ENCODE measurements at regions not wholly inside any gene's neighbourhood (a gene's known extent, or its start where the extent isn't known, plus 50 kb on each side); places are given as distances from the start of the nearest gene placed in this dataset.

DNA sequence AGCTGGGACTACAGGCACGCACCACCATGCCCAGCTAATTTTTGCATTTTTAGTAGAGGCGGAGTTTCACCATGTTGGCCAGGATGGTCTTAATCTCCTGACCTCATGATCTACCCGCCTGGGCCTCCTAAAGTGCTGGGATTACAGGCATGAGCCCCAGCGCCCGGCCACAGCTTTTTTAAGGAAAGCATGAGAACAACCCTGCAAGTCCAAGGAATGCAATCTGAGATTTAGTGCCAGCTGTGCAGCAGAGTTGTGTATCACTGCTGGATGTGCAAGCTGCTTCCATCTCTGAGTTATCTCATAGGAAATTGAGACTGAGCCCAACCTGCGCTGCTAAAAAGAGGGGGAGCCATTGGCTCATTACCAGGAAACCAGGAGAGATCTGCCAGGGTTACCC is 399.9 kb upstream of the CYRIA start:
- no peaks in the 10 kb centered on the region for H3K4me1 ChIP-seq (ENCODE audit: insufficient read depth, low read length)
- H3K36me3 ChIP-seq (ENCODE audit: insufficient read depth, low read length) = no peaks in the 10 kb centered on the region
- POLR2A ChIA-PET = no interaction called here
- H3K4me3 Mint-ChIP-seq = no peak overlapping the region
- H3K27ac Mint-ChIP-seq = no peak overlapping the region
- TF ChIP-seq, protein P1, sequence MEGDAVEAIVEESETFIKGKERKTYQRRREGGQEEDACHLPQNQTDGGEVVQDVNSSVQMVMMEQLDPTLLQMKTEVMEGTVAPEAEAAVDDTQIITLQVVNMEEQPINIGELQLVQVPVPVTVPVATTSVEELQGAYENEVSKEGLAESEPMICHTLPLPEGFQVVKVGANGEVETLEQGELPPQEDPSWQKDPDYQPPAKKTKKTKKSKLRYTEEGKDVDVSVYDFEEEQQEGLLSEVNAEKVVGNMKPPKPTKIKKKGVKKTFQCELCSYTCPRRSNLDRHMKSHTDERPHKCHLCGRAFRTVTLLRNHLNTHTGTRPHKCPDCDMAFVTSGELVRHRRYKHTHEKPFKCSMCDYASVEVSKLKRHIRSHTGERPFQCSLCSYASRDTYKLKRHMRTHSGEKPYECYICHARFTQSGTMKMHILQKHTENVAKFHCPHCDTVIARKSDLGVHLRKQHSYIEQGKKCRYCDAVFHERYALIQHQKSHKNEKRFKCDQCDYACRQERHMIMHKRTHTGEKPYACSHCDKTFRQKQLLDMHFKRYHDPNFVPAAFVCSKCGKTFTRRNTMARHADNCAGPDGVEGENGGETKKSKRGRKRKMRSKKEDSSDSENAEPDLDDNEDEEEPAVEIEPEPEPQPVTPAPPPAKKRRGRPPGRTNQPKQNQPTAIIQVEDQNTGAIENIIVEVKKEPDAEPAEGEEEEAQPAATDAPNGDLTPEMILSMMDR (IDR thresholded peaks at IDR 0.05) = no peak
- CTCF ChIA-PET = no interaction called here
- no peak overlapping the region for H3K27ac ChIP-seq (ENCODE audit: low read depth in 1 of 2, low read length in 2 of 2)
- no peaks in the 10 kb centered on the region for H3K4me1 Mint-ChIP-seq (ENCODE audit: low read depth)
- no peaks in the 10 kb centered on the region for H3K27me3 ChIP-seq (ENCODE audit: control insufficient read depth in 1 of 2, insufficient read depth in 2 of 2, low read length in 2 of 2)
- no peak overlapping the region for H3K4me3 ChIP-seq (ENCODE audit: low read length)
- H3K9me3 Mint-ChIP-seq = peaks cover 4% of the 10 kb centered on the region
- DNase-seq = no peak
- H3K9me3 ChIP-seq (ENCODE audit: control insufficient read depth in 1 of 2, insufficient read depth in 1 of 2, low read length in 2 of 2) = peaks cover 0 to 5% of the 10 kb centered on the region in 2 experiments
- H3K27me3 Mint-ChIP-seq = no peaks in the 10 kb centered on the region
- H3K36me3 Mint-ChIP-seq (ENCODE audit: low read depth) = no peaks in the 10 kb centered on the region
- no peak for ATAC-seq (ENCODE audit: poor library complexity)
- intact Hi-C loops (cut with DNase I, micrococcal nuclease) = no loop called here

DNA sequence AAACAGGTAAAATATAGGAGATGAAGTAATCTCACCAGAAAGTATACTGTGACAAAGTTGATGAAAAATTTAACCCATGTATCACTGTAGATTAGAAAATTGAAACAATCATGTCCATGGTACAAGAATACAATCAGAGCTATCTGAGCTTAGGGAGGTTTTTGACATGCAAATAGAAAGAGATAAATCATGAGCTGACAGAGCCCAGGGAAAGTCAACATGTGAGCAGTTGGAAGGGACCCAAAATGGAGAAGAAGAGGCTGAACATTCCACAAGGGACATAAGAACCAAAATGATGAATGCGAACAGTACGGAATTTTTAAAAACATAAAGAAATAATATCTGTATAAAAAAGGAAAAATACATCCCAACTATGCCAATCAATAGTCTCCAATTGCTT is 395.4 kb upstream of the CYRIA start:
- H3K9me3 ChIP-seq (ENCODE audit: control insufficient read depth in 1 of 2, insufficient read depth in 1 of 2, low read length in 2 of 2) = peaks cover 0 to 5% of the 10 kb centered on the region in 2 experiments
- no peaks in the 10 kb centered on the region for H3K9me3 Mint-ChIP-seq
- no peaks in the 10 kb centered on the region for H3K27me3 ChIP-seq (ENCODE audit: control insufficient read depth in 1 of 2, insufficient read depth in 2 of 2, low read length in 2 of 2)
- intact Hi-C loops (cut with DNase I, micrococcal nuclease) = no loop called here
- no peaks in the 10 kb centered on the region for H3K27me3 Mint-ChIP-seq
- TF ChIP-seq, protein P1 (IDR thresholded peaks at IDR 0.05) = no peak
- H3K27ac ChIP-seq (ENCODE audit: low read depth in 1 of 2, low read length in 2 of 2) = no peak overlapping the region
- POLR2A ChIA-PET = no interaction called here
- no peaks in the 10 kb centered on the region for H3K4me1 Mint-ChIP-seq (ENCODE audit: low read depth)
- no peak overlapping the region for H3K4me3 Mint-ChIP-seq
- no peak for ATAC-seq (ENCODE audit: poor library complexity)
- no peak overlapping the region for H3K4me3 ChIP-seq (ENCODE audit: low read length)
- CTCF ChIA-PET = no interaction called here
- H3K27ac Mint-ChIP-seq = no peak overlapping the region
- DNase-seq = no peak
- no peaks in the 10 kb centered on the region for H3K36me3 Mint-ChIP-seq (ENCODE audit: low read depth)
- H3K4me1 ChIP-seq (ENCODE audit: insufficient read depth, low read length) = no peaks in the 10 kb centered on the region
- H3K36me3 ChIP-seq (ENCODE audit: insufficient read depth, low read length) = no peaks in the 10 kb centered on the region

DNA sequence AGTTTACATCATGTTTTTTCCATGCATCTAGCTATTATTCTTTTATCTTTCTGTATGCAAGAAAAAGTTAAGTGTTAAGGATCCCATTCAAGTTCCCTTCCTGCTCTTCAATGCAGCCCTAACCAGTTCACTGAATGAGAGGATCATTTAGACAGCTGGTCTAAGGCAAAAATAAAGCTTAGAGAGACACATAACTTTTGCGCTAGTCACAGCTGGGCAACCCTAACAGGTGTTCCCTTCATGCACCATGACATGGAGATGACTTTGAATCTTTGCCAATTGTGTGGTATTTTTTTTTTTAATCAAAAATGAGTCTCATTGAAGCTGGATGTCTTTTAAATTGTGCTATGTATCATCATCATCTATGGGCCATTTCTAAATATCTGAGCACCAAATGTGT is 393.8 kb upstream of the CYRIA start:
- intact Hi-C loops (cut with DNase I, micrococcal nuclease) = no loop called here
- Mint-ChIP-seq H3K9me3 (no peaks in the 10 kb centered on the region), H3K4me3 (no peak overlapping the region), H3K27me3 (no peaks in the 10 kb centered on the region), H3K36me3 (ENCODE audit: low read depth) (no peaks in the 10 kb centered on the region), H3K4me1 (ENCODE audit: low read depth) (no peaks in the 10 kb centered on the region), H3K27ac (no peak overlapping the region)
- Histone ChIP-seq H3K9me3 (ENCODE audit: control insufficient read depth in 1 of 2, insufficient read depth in 1 of 2, low read length in 2 of 2) (no peaks in the 10 kb centered on the region), H3K4me1 (ENCODE audit: insufficient read depth, low read length) (no peaks in the 10 kb centered on the region), H3K36me3 (ENCODE audit: insufficient read depth, low read length) (no peaks in the 10 kb centered on the region), H3K27ac (ENCODE audit: low read depth in 1 of 2, low read length in 2 of 2) (no peak overlapping the region), H3K27me3 (ENCODE audit: control insufficient read depth in 1 of 2, insufficient read depth in 2 of 2, low read length in 2 of 2) (no peaks in the 10 kb centered on the region), H3K4me3 (ENCODE audit: low read length) (no peak overlapping the region)
- ATAC-seq (ENCODE audit: poor library complexity) = no peak
- TF ChIP-seq, protein P1 (IDR thresholded peaks at IDR 0.05) = no peak
- ChIA-PET CTCF (no interaction called here), POLR2A (no interaction called here)
- no peak for DNase-seq
